ENCODE measurements at regions not wholly inside any gene's neighbourhood (a gene's known extent, or its start where the extent isn't known, plus 50 kb on each side); places are given as distances from the start of the nearest gene placed in this dataset.

- H3K36me3 ChIP-seq (ENCODE audit: control insufficient read depth in 2 of 2, insufficient read depth in 2 of 2, low read length in 1 of 2): no peaks in the 10 kb centered on the region
- no peaks in the 10 kb centered on the region for H3K9me3 ChIP-seq (ENCODE audit: control insufficient read depth in 2 of 2, insufficient read depth in 1 of 2, low read length in 1 of 2)
- H3K27me3 ChIP-seq (ENCODE audit: control insufficient read depth in 2 of 2, insufficient read depth in 1 of 2, low read length in 1 of 2): no peaks in the 10 kb centered on the region
- DNase-seq (ENCODE audit: low read depth in 6 of 9, low spot score in 9 of 9): no peak
- no peaks in the 10 kb centered on the region for H3K4me1 ChIP-seq (ENCODE audit: control insufficient read depth in 2 of 2, insufficient read depth in 2 of 2, low read length in 2 of 2)
- WGBS: 87% methylated on average over 1 of the region's 1 CpG
- no peak overlapping the region for H3K4me3 ChIP-seq (ENCODE audit: low read length in 2 of 2)
- H3K27ac ChIP-seq (ENCODE audit: low read depth in 1 of 2, low read length in 1 of 2): no peak overlapping the region
Observed at GRCh38 chrX:15963858-15964257, 109.2 kb upstream of the AP1S2 start.

- WGBS: 94% methylated on average over 2 of the region's 2 CpGs
- Histone ChIP-seq H3K4me3 (ENCODE audit: low read length in 2 of 2) (no peak overlapping the region), H3K27ac (ENCODE audit: low read depth in 1 of 2, low read length in 1 of 2) (no peak overlapping the region), H3K9me3 (ENCODE audit: control insufficient read depth in 2 of 2, insufficient read depth in 1 of 2, low read length in 1 of 2) (no peaks in the 10 kb centered on the region), H3K4me1 (ENCODE audit: control insufficient read depth in 2 of 2, insufficient read depth in 2 of 2, low read length in 2 of 2) (no peaks in the 10 kb centered on the region), H3K27me3 (ENCODE audit: control insufficient read depth in 2 of 2, insufficient read depth in 1 of 2, low read length in 1 of 2) (no peaks in the 10 kb centered on the region), H3K36me3 (ENCODE audit: control insufficient read depth in 2 of 2, insufficient read depth in 2 of 2, low read length in 1 of 2) (no peaks in the 10 kb centered on the region)
- no peak for DNase-seq (ENCODE audit: low read depth in 6 of 9, low spot score in 9 of 9)
Observed at GRCh38 chrX:15960237-15960636, 105.6 kb upstream of the AP1S2 start.

- H3K9me3 ChIP-seq (ENCODE audit: control insufficient read depth in 2 of 2, insufficient read depth in 1 of 2, low read length in 1 of 2): no peaks in the 10 kb centered on the region
- whole genome bisulfite sequencing: 93% methylated on average over 9 of the region's 9 CpGs
Observed at GRCh38 chrX:15956681-15957080, 102.1 kb upstream of the AP1S2 start.

GRCh38 chrX:15953801-15954200 lies 99.2 kb upstream of the AP1S2 start:
- H3K27ac ChIP-seq (ENCODE audit: low read depth in 1 of 2, low read length in 1 of 2): no peak overlapping the region
- WGBS: 88% methylated on average over 2 of the region's 2 CpGs
- H3K9me3 ChIP-seq (ENCODE audit: control insufficient read depth in 2 of 2, insufficient read depth in 1 of 2, low read length in 1 of 2): no peaks in the 10 kb centered on the region
- no peak overlapping the region for H3K4me3 ChIP-seq (ENCODE audit: low read length in 2 of 2)
- H3K27me3 ChIP-seq (ENCODE audit: control insufficient read depth in 2 of 2, insufficient read depth in 1 of 2, low read length in 1 of 2): no peaks in the 10 kb centered on the region
- no peaks in the 10 kb centered on the region for H3K36me3 ChIP-seq (ENCODE audit: control insufficient read depth in 2 of 2, insufficient read depth in 2 of 2, low read length in 1 of 2)
- no peak for DNase-seq (ENCODE audit: low read depth in 6 of 9, low spot score in 9 of 9)
- no peaks in the 10 kb centered on the region for H3K4me1 ChIP-seq (ENCODE audit: control insufficient read depth in 2 of 2, insufficient read depth in 2 of 2, low read length in 2 of 2)

More at GRCh38 chrX:15956681-15957080, 102.1 kb upstream of the AP1S2 start:
- Histone ChIP-seq H3K4me1 (ENCODE audit: control insufficient read depth in 2 of 2, insufficient read depth in 2 of 2, low read length in 2 of 2) (no peaks in the 10 kb centered on the region), H3K27me3 (ENCODE audit: control insufficient read depth in 2 of 2, insufficient read depth in 1 of 2, low read length in 1 of 2) (no peaks in the 10 kb centered on the region), H3K36me3 (ENCODE audit: control insufficient read depth in 2 of 2, insufficient read depth in 2 of 2, low read length in 1 of 2) (no peaks in the 10 kb centered on the region), H3K4me3 (ENCODE audit: low read length in 2 of 2) (no peak overlapping the region), H3K27ac (ENCODE audit: low read depth in 1 of 2, low read length in 1 of 2) (no peak overlapping the region)
- DNase-seq (ENCODE audit: low read depth in 6 of 9, low spot score in 9 of 9): no peak

GRCh38 chrX:15952212-15952611 lies 97.6 kb upstream of the AP1S2 start:
- no peak for DNase-seq (ENCODE audit: low read depth in 6 of 9, low spot score in 9 of 9)
- Histone ChIP-seq H3K4me3 (ENCODE audit: low read length in 2 of 2) (no peak overlapping the region), H3K4me1 (ENCODE audit: control insufficient read depth in 2 of 2, insufficient read depth in 2 of 2, low read length in 2 of 2) (no peaks in the 10 kb centered on the region), H3K9me3 (ENCODE audit: control insufficient read depth in 2 of 2, insufficient read depth in 1 of 2, low read length in 1 of 2) (no peaks in the 10 kb centered on the region), H3K27ac (ENCODE audit: low read depth in 1 of 2, low read length in 1 of 2) (no peak overlapping the region), H3K36me3 (ENCODE audit: control insufficient read depth in 2 of 2, insufficient read depth in 2 of 2, low read length in 1 of 2) (no peaks in the 10 kb centered on the region), H3K27me3 (ENCODE audit: control insufficient read depth in 2 of 2, insufficient read depth in 1 of 2, low read length in 1 of 2) (no peaks in the 10 kb centered on the region)
- 89% methylated on average over 2 of the region's 2 CpGs for WGBS

GRCh38 chrX:15948318-15948660 lies 93.7 kb upstream of the AP1S2 start:
- H3K9me3 ChIP-seq (ENCODE audit: control insufficient read depth in 2 of 2, insufficient read depth in 1 of 2, low read length in 1 of 2): no peaks in the 10 kb centered on the region
- no peak overlapping the region for H3K27ac ChIP-seq (ENCODE audit: low read depth in 1 of 2, low read length in 1 of 2)
- no peaks in the 10 kb centered on the region for H3K4me1 ChIP-seq (ENCODE audit: control insufficient read depth in 2 of 2, insufficient read depth in 2 of 2, low read length in 2 of 2)
- H3K36me3 ChIP-seq (ENCODE audit: control insufficient read depth in 2 of 2, insufficient read depth in 2 of 2, low read length in 1 of 2): no peaks in the 10 kb centered on the region
- no peaks in the 10 kb centered on the region for H3K27me3 ChIP-seq (ENCODE audit: control insufficient read depth in 2 of 2, insufficient read depth in 1 of 2, low read length in 1 of 2)
- no peak overlapping the region for H3K4me3 ChIP-seq (ENCODE audit: low read length in 2 of 2)
- DNase-seq (ENCODE audit: low read depth in 6 of 9, low spot score in 9 of 9): no peak
- WGBS: 98% methylated on average over 5 of the region's 5 CpGs

GRCh38 chrX:15947648-15948317 lies 93.2 kb upstream of the AP1S2 start:
- 86% methylated on average over 1 of the region's 1 CpG for WGBS
- Histone ChIP-seq H3K36me3 (ENCODE audit: control insufficient read depth in 2 of 2, insufficient read depth in 2 of 2, low read length in 1 of 2) (no peaks in the 10 kb centered on the region), H3K9me3 (ENCODE audit: control insufficient read depth in 2 of 2, insufficient read depth in 1 of 2, low read length in 1 of 2) (no peaks in the 10 kb centered on the region), H3K27me3 (ENCODE audit: control insufficient read depth in 2 of 2, insufficient read depth in 1 of 2, low read length in 1 of 2) (no peaks in the 10 kb centered on the region), H3K4me3 (ENCODE audit: low read length in 2 of 2) (no peak overlapping the region), H3K27ac (ENCODE audit: low read depth in 1 of 2, low read length in 1 of 2) (no peak overlapping the region), H3K4me1 (ENCODE audit: control insufficient read depth in 2 of 2, insufficient read depth in 2 of 2, low read length in 2 of 2) (no peaks in the 10 kb centered on the region)
- no peak for DNase-seq (ENCODE audit: low read depth in 6 of 9, low spot score in 9 of 9)

- DNase-seq (ENCODE audit: low read depth in 6 of 9, low spot score in 9 of 9): no peak
- Histone ChIP-seq H3K27me3 (ENCODE audit: control insufficient read depth in 2 of 2, insufficient read depth in 1 of 2, low read length in 1 of 2) (no peaks in the 10 kb centered on the region), H3K4me1 (ENCODE audit: control insufficient read depth in 2 of 2, insufficient read depth in 2 of 2, low read length in 2 of 2) (no peaks in the 10 kb centered on the region), H3K27ac (ENCODE audit: low read depth in 1 of 2, low read length in 1 of 2) (no peak overlapping the region), H3K9me3 (ENCODE audit: control insufficient read depth in 2 of 2, insufficient read depth in 1 of 2, low read length in 1 of 2) (no peaks in the 10 kb centered on the region), H3K4me3 (ENCODE audit: low read length in 2 of 2) (no peak overlapping the region), H3K36me3 (ENCODE audit: control insufficient read depth in 2 of 2, insufficient read depth in 2 of 2, low read length in 1 of 2) (no peaks in the 10 kb centered on the region)
- 91% methylated on average over 6 of the region's 6 CpGs for WGBS
Observed at GRCh38 chrX:15946783-15947580, 92.4 kb upstream of the AP1S2 start.

- no peaks in the 10 kb centered on the region for H3K4me1 ChIP-seq (ENCODE audit: control insufficient read depth in 2 of 2, insufficient read depth in 2 of 2, low read length in 2 of 2)
- 90% methylated on average over 2 of the region's 2 CpGs for WGBS
- no peaks in the 10 kb centered on the region for H3K27me3 ChIP-seq (ENCODE audit: control insufficient read depth in 2 of 2, insufficient read depth in 1 of 2, low read length in 1 of 2)
- no peak for DNase-seq (ENCODE audit: low read depth in 6 of 9, low spot score in 9 of 9)
- H3K4me3 ChIP-seq (ENCODE audit: low read length in 2 of 2): no peak overlapping the region
- H3K27ac ChIP-seq (ENCODE audit: low read depth in 1 of 2, low read length in 1 of 2): no peak overlapping the region
- H3K36me3 ChIP-seq (ENCODE audit: control insufficient read depth in 2 of 2, insufficient read depth in 2 of 2, low read length in 1 of 2): no peaks in the 10 kb centered on the region
- no peaks in the 10 kb centered on the region for H3K9me3 ChIP-seq (ENCODE audit: control insufficient read depth in 2 of 2, insufficient read depth in 1 of 2, low read length in 1 of 2)
Observed at GRCh38 chrX:15943391-15943790, 88.8 kb upstream of the AP1S2 start.
